Suprapubic skin (tissue), 4 donors: ENCODE measurements at regions not wholly inside any gene's neighbourhood (a gene's known extent, or its start where the extent isn't known, plus 50 kb on each side); places are given as distances from the start of the nearest gene placed in this dataset.

Source experiments
- CTCF ChIP-seq, 2 donors: fragments of 200-600 bp in 1 of 2; fragments of 450-650 bp in 1 of 2; sonication (generic) in 1 of 2; IDR thresholded peaks; one replicate each; pipeline ENCODE4 v1.5.1; 2016 to 2019; ENCODE audit warnings: antibody characterized with exemption in 2 of 2, mild to moderate bottlenecking in 1 of 2, moderate library complexity in 1 of 2
- EP300 ChIP-seq: sonication (generic); formaldehyde crosslinking; IDR thresholded peaks from one replicate; pipeline ENCODE4 v1.6.1; 2017; ENCODE audit warnings: antibody characterized with exemption
- POLR2A ChIP-seq, 2 donors: fragments of 450-650 bp; IDR thresholded peaks; one replicate each; pipeline ENCODE4 v1.6.1; 2017; ENCODE audit warnings: antibody characterized with exemption in 2 of 2, mild to moderate bottlenecking in 2 of 2, moderate library complexity in 2 of 2
- POLR2AphosphoS5 ChIP-seq, 3 donors: sonication (generic); formaldehyde crosslinking; IDR thresholded peaks; one replicate each; pipeline ENCODE4 v1.6.1; 2017; ENCODE audit warnings: antibody characterized with exemption in 3 of 3

GRCh38 chr20:43839793-43840199 is 74.9 kb upstream of the TOX2 start:
- TF ChIP-seq CTCF (IDR thresholded peaks at IDR 0.05) (no peak), POLR2A (IDR thresholded peaks at IDR 0.05) (no peak), POLR2AphosphoS5 (IDR thresholded peaks at IDR 0.05) (no peak), EP300 (no peak)
